ENCODE measurements at regions not wholly inside any gene's neighbourhood (a gene's known extent, or its start where the extent isn't known, plus 50 kb on each side); places are given as distances from the start of the nearest gene placed in this dataset.

- Histone ChIP-seq H3K4me1 (ENCODE audit: control insufficient read depth in 1 of 2, insufficient read depth in 2 of 2, low read length in 2 of 2) (no peaks in the 10 kb centered on the region), H3K9me3 (ENCODE audit: control insufficient read depth in 1 of 2, insufficient read depth in 1 of 2, low read depth in 1 of 2, low read length in 2 of 2) (no peaks in the 10 kb centered on the region), H3K9ac (ENCODE audit: low read length) (no peak overlapping the region), H3K4me2 (ENCODE audit: low read length) (no peak overlapping the region), H3K9me2 (ENCODE audit: insufficient read depth) (no peaks in the 10 kb centered on the region), H2AFZ (ENCODE audit: low read depth, low read length, poor library complexity, severe bottlenecking) (no peak overlapping the region), H3K36me3 (ENCODE audit: control insufficient read depth in 1 of 2, insufficient read depth in 2 of 2, low read length in 2 of 2) (no peaks in the 10 kb centered on the region), H3K27me3 (ENCODE audit: insufficient read depth, low read length) (no peaks in the 10 kb centered on the region), H3K79me2 (ENCODE audit: insufficient read depth, low read length) (no peaks in the 10 kb centered on the region), H3K27ac (ENCODE audit: low read depth, low read length) (no peak overlapping the region), H4K20me1 (ENCODE audit: insufficient read depth) (no peaks in the 10 kb centered on the region), H3K4me3 (replicated peaks in 1 of 2; ENCODE audit: low read depth in 1 of 2, low read length in 2 of 2) (no peak overlapping the region)
- DNase-seq (ENCODE audit: low read depth, low spot score) (no peak), ATAC-seq (no peak)
- POLR2A ChIA-PET, result no interaction called here
- CTCF ChIA-PET, result no interaction called here
- RAD21 ChIA-PET (ENCODE audit: low non-redundant PET in 1 of 2, low total read pairs in 2 of 2, uncharacterized antibody in 2 of 2, unreplicated experiment in 2 of 2), result no interaction called here
- TF ChIP-seq JUND (IDR thresholded peaks at IDR 0.05) (no peak), EZH2 (IDR thresholded peaks at IDR 0.05) (no peak), POLR2A (IDR thresholded peaks at IDR 0.05; ENCODE audit: borderline replicate concordance, extremely low read depth, insufficient read depth, insufficient read length) (no peak), EZH2phosphoT487 (IDR thresholded peaks at IDR 0.05; ENCODE audit: borderline replicate concordance) (no peak), FOSL1 (IDR thresholded peaks at IDR 0.05; ENCODE audit: low read depth) (no peak), ZBTB33 (IDR thresholded peaks at IDR 0.05; ENCODE audit: extremely low read depth, insufficient replicate concordance, low read length) (no peak)
- TF ChIP-seq, protein P1, sequence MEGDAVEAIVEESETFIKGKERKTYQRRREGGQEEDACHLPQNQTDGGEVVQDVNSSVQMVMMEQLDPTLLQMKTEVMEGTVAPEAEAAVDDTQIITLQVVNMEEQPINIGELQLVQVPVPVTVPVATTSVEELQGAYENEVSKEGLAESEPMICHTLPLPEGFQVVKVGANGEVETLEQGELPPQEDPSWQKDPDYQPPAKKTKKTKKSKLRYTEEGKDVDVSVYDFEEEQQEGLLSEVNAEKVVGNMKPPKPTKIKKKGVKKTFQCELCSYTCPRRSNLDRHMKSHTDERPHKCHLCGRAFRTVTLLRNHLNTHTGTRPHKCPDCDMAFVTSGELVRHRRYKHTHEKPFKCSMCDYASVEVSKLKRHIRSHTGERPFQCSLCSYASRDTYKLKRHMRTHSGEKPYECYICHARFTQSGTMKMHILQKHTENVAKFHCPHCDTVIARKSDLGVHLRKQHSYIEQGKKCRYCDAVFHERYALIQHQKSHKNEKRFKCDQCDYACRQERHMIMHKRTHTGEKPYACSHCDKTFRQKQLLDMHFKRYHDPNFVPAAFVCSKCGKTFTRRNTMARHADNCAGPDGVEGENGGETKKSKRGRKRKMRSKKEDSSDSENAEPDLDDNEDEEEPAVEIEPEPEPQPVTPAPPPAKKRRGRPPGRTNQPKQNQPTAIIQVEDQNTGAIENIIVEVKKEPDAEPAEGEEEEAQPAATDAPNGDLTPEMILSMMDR (IDR thresholded peaks at IDR 0.05 in 2 of 3, conservative IDR thresholded peaks at IDR 0.05 in 1 of 3; ENCODE audit: borderline replicate concordance in 1 of 3, insufficient read depth in 1 of 3, low read depth in 2 of 3, low read length in 2 of 3), result no peak
- TF ChIP-seq, protein P2, sequence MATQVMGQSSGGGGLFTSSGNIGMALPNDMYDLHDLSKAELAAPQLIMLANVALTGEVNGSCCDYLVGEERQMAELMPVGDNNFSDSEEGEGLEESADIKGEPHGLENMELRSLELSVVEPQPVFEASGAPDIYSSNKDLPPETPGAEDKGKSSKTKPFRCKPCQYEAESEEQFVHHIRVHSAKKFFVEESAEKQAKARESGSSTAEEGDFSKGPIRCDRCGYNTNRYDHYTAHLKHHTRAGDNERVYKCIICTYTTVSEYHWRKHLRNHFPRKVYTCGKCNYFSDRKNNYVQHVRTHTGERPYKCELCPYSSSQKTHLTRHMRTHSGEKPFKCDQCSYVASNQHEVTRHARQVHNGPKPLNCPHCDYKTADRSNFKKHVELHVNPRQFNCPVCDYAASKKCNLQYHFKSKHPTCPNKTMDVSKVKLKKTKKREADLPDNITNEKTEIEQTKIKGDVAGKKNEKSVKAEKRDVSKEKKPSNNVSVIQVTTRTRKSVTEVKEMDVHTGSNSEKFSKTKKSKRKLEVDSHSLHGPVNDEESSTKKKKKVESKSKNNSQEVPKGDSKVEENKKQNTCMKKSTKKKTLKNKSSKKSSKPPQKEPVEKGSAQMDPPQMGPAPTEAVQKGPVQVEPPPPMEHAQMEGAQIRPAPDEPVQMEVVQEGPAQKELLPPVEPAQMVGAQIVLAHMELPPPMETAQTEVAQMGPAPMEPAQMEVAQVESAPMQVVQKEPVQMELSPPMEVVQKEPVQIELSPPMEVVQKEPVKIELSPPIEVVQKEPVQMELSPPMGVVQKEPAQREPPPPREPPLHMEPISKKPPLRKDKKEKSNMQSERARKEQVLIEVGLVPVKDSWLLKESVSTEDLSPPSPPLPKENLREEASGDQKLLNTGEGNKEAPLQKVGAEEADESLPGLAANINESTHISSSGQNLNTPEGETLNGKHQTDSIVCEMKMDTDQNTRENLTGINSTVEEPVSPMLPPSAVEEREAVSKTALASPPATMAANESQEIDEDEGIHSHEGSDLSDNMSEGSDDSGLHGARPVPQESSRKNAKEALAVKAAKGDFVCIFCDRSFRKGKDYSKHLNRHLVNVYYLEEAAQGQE (IDR thresholded peaks at IDR 0.05; ENCODE audit: low read depth), result no peak
- TF ChIP-seq, protein P3, sequence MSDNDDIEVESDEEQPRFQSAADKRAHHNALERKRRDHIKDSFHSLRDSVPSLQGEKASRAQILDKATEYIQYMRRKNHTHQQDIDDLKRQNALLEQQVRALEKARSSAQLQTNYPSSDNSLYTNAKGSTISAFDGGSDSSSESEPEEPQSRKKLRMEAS (IDR thresholded peaks at IDR 0.05), result no peak
- intact Hi-C loops (cut with micrococcal nuclease), result no loop called here
- no TSS peak for BruUV-seq (replicated peaks)
Measured at GRCh38 chr9:31736581-31737179, 647.8 kb upstream of the ACO1 start.
